Lung (tissue), 11 donors: ENCODE measurements at regions not wholly inside any gene's neighbourhood (a gene's known extent, or its start where the extent isn't known, plus 50 kb on each side); places are given as distances from the start of the nearest gene placed in this dataset.
"Not testable (repeated sequence)": the region's sequence is repeated elsewhere in the genome, so short reads cannot be mapped to it uniquely, and the experiment has no call there.

Experiments used
- ATAC-seq: fragments of 200-7000 bp; cut with Tn5 transposase; one replicate; pipeline ENCODE4 v1.9.1; 2020; ENCODE audit warnings: moderate number of reproducible peaks; ENCODE audit not compliant: insufficient read depth, low FRiP score
- DNase-seq, 3 donors: peaks; one replicate each; pipeline ENCODE4 v3.0.0-alpha.2; 2013 to 2017
- H3K27ac ChIP-seq, 2 donors: one replicate each; pipeline ENCODE4 v1.5.1; 2013; ENCODE audit warnings: mild to moderate bottlenecking in 2 of 2, moderate library complexity in 2 of 2, control low read depth in 1 of 2, inconsistent platforms in 1 of 2, low read depth in 1 of 2, low read length in 1 of 2
- H3K27me3 ChIP-seq, 3 donors: one replicate each; pipeline ENCODE4 v1.5.1; 2013; ENCODE audit warnings: low read length in 2 of 3; ENCODE audit not compliant: control insufficient read depth in 3 of 3, insufficient read depth in 3 of 3
- H3K36me3 ChIP-seq, 4 donors: one replicate each; pipeline ENCODE4 v1.5.1; 2013; ENCODE audit warnings: low read length in 4 of 4, mild to moderate bottlenecking in 1 of 4, moderate library complexity in 1 of 4; ENCODE audit not compliant: control insufficient read depth in 4 of 4, insufficient read depth in 4 of 4
- H3K4me1 ChIP-seq, 5 donors: one replicate each; pipeline ENCODE4 v1.5.1; 2013; ENCODE audit warnings: low read length in 5 of 5, mild to moderate bottlenecking in 2 of 5, moderate library complexity in 1 of 5; ENCODE audit not compliant: control insufficient read depth in 5 of 5, insufficient read depth in 5 of 5
- H3K4me3 ChIP-seq: one replicate; pipeline ENCODE4 v1.5.1; 2013; ENCODE audit warnings: mild to moderate bottlenecking, control low read depth, moderate library complexity
- H3K9ac ChIP-seq, 2 donors: one replicate each; pipeline ENCODE4 v1.5.1; 2013; ENCODE audit warnings: low read length in 2 of 2, control low read depth in 1 of 2; ENCODE audit not compliant: insufficient read depth in 1 of 2
- H3K9me3 ChIP-seq, 4 donors: one replicate each; pipeline ENCODE4 v1.5.1; 2013; ENCODE audit warnings: low read length in 3 of 4, mild to moderate bottlenecking in 1 of 4, moderate library complexity in 1 of 4; ENCODE audit not compliant: control insufficient read depth in 4 of 4, insufficient read depth in 3 of 4
- WGBS, 2 donors: extraction: QIAGEN DNeasy Blood & Tissue Kit; methylation state at CpG; one replicate each; pipeline ENCODE4 v1.1.7; 2013; 5-methylcytosine and 5-hydroxymethylcytosine counted together
- TF ChIP-seq, protein P1 (sequence below): IDR thresholded peaks from 2 replicates; pipeline ENCODE4 v1.5.1; 2012; ENCODE audit warnings: mild to moderate bottlenecking; ENCODE audit errors: control extremely low read depth, extremely low read depth
- donor health status: control.
- donor health status: control.
- donor health status: Bipolar disorder and iron deficiency.
- donor health status: healthy.
- donor health status: DM: yes; HTN: yes; CAD: no.

DNA sequence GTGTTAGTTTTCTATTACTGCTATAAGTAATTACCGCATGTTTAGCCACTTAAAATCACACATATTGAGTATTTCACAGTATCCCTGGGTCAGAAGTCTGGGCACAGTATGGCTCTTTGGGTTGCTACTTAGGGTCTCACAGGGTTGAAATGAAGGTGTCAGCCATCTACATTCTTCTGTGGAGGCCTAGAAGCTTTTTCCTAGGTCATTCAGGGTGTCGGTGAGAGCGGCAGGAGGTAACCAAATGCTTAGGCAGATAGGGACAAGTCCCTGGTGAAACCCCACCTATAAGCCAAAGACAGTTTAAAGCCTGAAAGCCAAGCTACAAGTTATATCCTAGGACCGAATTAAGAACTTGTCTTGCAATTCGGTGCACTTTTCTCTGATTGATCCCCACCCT, 856.7 kb downstream of the PCDH17 start:
- TF ChIP-seq, protein P1, sequence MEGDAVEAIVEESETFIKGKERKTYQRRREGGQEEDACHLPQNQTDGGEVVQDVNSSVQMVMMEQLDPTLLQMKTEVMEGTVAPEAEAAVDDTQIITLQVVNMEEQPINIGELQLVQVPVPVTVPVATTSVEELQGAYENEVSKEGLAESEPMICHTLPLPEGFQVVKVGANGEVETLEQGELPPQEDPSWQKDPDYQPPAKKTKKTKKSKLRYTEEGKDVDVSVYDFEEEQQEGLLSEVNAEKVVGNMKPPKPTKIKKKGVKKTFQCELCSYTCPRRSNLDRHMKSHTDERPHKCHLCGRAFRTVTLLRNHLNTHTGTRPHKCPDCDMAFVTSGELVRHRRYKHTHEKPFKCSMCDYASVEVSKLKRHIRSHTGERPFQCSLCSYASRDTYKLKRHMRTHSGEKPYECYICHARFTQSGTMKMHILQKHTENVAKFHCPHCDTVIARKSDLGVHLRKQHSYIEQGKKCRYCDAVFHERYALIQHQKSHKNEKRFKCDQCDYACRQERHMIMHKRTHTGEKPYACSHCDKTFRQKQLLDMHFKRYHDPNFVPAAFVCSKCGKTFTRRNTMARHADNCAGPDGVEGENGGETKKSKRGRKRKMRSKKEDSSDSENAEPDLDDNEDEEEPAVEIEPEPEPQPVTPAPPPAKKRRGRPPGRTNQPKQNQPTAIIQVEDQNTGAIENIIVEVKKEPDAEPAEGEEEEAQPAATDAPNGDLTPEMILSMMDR = no peak
- Histone ChIP-seq H3K9ac (no peak overlapping the region), H3K9me3 (no peaks in the 10 kb centered on the region), H3K4me3 (no peak overlapping the region), H3K27me3 (no peaks in the 10 kb centered on the region), H3K36me3 (no peaks in the 10 kb centered on the region), H3K27ac (no peak overlapping the region), H3K4me1 (no peaks in the 10 kb centered on the region)
- ATAC-seq (no peak), DNase-seq (no peak)
- WGBS, 2 donors = 92 to 94% methylated on average over 5 of the region's 5 CpGs

DNA sequence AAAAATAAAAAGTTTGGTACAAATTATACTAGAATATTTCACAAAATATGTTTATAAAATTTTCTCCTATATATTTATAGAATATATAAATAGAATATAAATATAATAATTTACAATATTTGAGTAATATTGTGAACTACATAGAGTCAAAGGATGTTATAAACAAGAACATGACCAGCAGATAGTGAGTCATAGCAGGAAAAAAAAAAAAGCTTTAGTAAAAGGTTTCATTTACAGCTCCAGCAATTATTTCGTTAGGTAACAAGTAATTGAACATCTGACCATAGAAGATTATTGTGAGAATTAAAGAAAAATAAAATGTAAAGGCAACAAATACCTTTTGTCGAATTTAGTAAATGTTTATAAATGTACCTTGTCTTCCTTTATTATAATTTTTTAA, 864.1 kb downstream of the PCDH17 start:
- DNase-seq (no peak), ATAC-seq (no peak)
- no peak overlapping the region for H3K9ac ChIP-seq
- 71 to 73% methylated on average over 2 of the region's 2 CpGs for WGBS, 2 donors
- no peak overlapping the region for H3K27ac ChIP-seq
- no peaks in the 10 kb centered on the region for H3K4me1 ChIP-seq
- H3K36me3 ChIP-seq = no peaks in the 10 kb centered on the region
- H3K27me3 ChIP-seq = no peaks in the 10 kb centered on the region
- TF ChIP-seq, protein P1 = no peak
- H3K4me3 ChIP-seq = no peak overlapping the region
- no peaks in the 10 kb centered on the region for H3K9me3 ChIP-seq

DNA sequence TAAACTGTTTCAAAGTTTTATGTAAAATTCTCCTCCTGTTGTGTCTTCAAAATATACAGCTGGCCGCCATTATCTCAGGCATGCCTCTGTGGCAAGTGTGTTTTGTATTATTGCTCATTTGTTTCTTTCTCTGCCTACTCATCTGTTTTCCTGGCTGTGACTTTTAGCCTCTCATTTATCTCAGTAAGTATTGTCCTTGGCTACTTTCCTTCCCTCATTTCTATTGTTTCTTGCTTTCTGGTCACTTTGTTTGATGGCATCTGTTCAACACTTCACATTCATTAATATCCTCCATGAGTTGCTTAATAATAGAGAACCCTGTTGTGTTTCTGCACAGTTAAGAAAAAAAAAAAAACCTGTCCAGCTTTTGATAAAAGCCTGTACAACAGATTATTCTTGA, 869.4 kb downstream of the PCDH17 start:
- ATAC-seq = no peak
- DNase-seq = no peak
- no peaks in the 10 kb centered on the region for H3K36me3 ChIP-seq
- TF ChIP-seq, protein P1 = no peak
- no peak overlapping the region for H3K9ac ChIP-seq
- H3K4me1 ChIP-seq = no peaks in the 10 kb centered on the region
- no peak overlapping the region for H3K27ac ChIP-seq
- peaks cover 0 to 9% (median under 1%) of the 10 kb centered on the region in 4 donors for H3K9me3 ChIP-seq
- no peaks in the 10 kb centered on the region for H3K27me3 ChIP-seq
- no peak overlapping the region for H3K4me3 ChIP-seq
- 75 to 85% methylated on average over 1 of the region's 1 CpG for WGBS, 2 donors

DNA sequence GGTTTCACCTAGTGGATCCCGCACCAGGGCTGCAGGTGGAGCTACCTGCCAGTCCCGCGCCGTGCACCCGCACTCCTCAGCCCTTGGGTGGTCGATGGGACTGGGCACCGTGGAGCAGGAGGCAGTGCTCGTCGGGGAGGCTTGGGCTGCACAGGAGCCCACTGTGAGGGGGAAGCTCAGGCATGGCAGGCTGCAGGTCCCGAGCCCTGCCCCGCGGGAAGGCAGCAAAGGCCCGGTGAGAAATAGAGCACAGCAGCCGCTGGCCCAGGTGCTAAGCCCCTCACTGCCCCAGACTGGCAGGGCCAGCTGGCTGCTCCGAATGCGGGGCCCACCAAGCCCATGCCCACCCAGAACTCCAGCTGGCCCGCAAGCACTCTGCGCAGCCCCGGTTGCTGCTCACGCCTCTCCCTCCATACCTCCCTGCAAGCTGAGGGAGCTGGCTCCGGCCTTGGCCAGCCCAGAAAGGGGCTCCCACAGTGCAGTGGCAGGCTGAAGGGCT, 872.7 kb downstream of the PCDH17 start:
- H3K4me3 ChIP-seq, H3K36me3 ChIP-seq, H3K27ac ChIP-seq, H3K4me1 ChIP-seq, ATAC-seq, H3K9me3 ChIP-seq, DNase-seq, H3K27me3 ChIP-seq, H3K9ac ChIP-seq: not testable (repeated sequence)
- WGBS, 2 donors = 95 to 96% methylated on average over 21 of the region's 21 CpGs

DNA sequence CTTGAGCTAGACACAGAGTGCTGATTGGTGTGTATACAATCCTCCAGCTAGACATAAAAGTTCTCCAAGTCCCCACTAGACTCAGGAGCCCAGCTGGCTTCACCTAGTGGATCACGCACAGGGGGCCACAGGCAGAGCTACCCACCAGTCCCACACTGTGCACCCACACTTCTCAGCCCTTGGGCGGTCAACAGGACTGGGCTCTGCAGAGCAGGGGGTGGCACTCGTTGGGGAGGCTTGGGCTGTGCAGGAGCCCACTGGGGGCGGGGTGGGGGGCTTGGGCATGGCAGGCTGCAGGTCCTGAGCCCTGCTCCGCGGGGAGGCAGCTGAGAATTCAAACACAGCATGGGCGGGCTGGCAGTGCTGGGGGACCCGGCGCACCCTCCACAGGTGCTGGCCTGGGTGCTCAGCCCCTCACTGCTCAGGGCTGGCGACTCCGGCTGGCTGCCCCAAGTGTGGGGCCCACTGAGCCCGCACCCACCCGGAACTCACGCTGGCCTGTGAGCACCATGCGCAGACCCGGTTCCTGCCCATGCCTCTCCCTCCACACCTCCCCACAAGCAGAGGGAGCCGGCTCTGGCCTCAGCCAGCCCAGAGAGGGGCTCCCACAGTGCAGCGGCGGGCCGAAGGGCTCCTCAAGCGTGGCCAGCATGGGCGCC, 873.8 kb downstream of the PCDH17 start:
- DNase-seq, H3K36me3 ChIP-seq, H3K4me3 ChIP-seq, ATAC-seq, H3K27ac ChIP-seq, H3K27me3 ChIP-seq, H3K9ac ChIP-seq, H3K4me1 ChIP-seq, H3K9me3 ChIP-seq: not testable (repeated sequence)
- WGBS, 2 donors = 90 to 92% methylated on average over 18 to 22 of the region's 22 CpGs
